Nephron (organoid): ENCODE measurements at regions not wholly inside any gene's neighbourhood (a gene's known extent, or its start where the extent isn't known, plus 50 kb on each side); places are given as distances from the start of the nearest gene placed in this dataset.

Experiments
- H3K27ac Mint-ChIP-seq, 3 experiments: 2 replicates each; pipeline ENCODE4 v1.8.0; 2020; ENCODE audit warnings: mixed read lengths in 3 of 3, mild to moderate bottlenecking in 2 of 3, moderate library complexity in 1 of 3
- H3K27me3 Mint-ChIP-seq: 2 replicates; pipeline ENCODE4 v1.8.0; 2021; ENCODE audit warnings: low read depth, mild to moderate bottlenecking, moderate library complexity, mixed read lengths
- H3K36me3 Mint-ChIP-seq: 2 replicates; pipeline ENCODE4 v1.8.0; 2020; ENCODE audit warnings: low read depth, mixed read lengths
- H3K4me1 Mint-ChIP-seq: 2 replicates; pipeline ENCODE4 v1.8.0; 2020; ENCODE audit warnings: mixed read lengths
- H3K4me3 Mint-ChIP-seq, 3 experiments: 2 replicates each; pipeline ENCODE4 v1.8.0; 2020; ENCODE audit warnings: mild to moderate bottlenecking in 3 of 3, mixed read lengths in 3 of 3, moderate library complexity in 2 of 3
- H3K9me3 Mint-ChIP-seq: 2 replicates; pipeline ENCODE4 v1.8.0; 2020; ENCODE audit warnings: mixed read lengths
- TF ChIP-seq, protein P1 (sequence below), 3 experiments: fragments of 200-600 bp; sonication (generic); IDR thresholded peaks; one replicate each; pipeline ENCODE4 v1.5.0; 2021; ENCODE audit warnings: antibody characterized with exemption in 3 of 3; ENCODE audit not compliant: unreplicated experiment in 3 of 3

DNA sequence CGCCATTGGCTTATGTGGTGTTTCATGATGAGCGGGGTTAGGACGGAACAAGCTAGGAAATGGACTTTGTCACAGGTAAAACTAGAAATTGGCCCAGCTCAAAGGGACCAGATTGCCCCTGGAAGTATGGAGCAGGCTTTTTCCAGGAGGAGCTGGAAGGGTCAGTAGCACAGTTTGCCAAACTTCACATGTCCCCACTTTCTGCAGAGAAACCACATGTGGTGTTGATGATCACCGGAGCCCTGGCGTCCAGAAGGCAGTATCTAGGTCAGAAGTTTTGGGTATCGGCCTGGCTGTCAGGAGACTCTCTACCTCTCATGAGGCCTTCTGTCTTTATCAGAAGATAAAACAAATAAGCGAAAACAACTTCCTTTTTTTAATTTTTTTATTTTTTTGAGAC is 248.5 kb downstream of the SOX9 start:
- H3K27ac Mint-ChIP-seq, result no peak overlapping the region
- no peaks in the 10 kb centered on the region for H3K36me3 Mint-ChIP-seq
- H3K4me1 Mint-ChIP-seq, result peaks cover 17% of the 10 kb centered on the region
- peaks cover 27% of the 10 kb centered on the region for H3K27me3 Mint-ChIP-seq
- H3K4me3 Mint-ChIP-seq, result no peak overlapping the region
- TF ChIP-seq, protein P1, sequence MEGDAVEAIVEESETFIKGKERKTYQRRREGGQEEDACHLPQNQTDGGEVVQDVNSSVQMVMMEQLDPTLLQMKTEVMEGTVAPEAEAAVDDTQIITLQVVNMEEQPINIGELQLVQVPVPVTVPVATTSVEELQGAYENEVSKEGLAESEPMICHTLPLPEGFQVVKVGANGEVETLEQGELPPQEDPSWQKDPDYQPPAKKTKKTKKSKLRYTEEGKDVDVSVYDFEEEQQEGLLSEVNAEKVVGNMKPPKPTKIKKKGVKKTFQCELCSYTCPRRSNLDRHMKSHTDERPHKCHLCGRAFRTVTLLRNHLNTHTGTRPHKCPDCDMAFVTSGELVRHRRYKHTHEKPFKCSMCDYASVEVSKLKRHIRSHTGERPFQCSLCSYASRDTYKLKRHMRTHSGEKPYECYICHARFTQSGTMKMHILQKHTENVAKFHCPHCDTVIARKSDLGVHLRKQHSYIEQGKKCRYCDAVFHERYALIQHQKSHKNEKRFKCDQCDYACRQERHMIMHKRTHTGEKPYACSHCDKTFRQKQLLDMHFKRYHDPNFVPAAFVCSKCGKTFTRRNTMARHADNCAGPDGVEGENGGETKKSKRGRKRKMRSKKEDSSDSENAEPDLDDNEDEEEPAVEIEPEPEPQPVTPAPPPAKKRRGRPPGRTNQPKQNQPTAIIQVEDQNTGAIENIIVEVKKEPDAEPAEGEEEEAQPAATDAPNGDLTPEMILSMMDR (IDR thresholded peaks at IDR 0.05; ENCODE audit: unreplicated experiment in 3 of 3), result no peak
- no peaks in the 10 kb centered on the region for H3K9me3 Mint-ChIP-seq

DNA sequence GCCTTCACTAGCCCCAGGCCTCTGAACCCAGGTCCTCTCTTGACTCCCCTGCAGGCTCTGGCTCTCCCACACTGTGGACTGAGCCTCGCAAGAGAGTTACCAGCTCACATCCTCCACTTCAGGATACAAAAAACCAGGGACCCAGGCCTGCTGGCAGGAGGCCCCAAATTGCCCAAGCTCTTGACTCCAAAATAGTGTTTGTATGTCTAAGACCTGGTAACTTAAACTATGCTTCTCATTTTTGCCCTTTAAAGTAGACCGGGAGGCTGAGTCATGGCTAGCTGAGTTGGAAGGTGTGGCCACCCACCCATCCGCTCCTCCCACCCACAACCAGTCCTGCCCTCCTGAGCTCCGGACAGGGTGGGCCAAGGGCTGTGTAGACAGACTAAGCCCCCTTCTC is 250.0 kb downstream of the SOX9 start:
- Mint-ChIP-seq H3K27ac (no peak overlapping the region), H3K4me3 (no peak overlapping the region), H3K4me1 (peaks cover 23% of the 10 kb centered on the region), H3K9me3 (no peaks in the 10 kb centered on the region), H3K27me3 (peaks cover 23% of the 10 kb centered on the region), H3K36me3 (no peaks in the 10 kb centered on the region)
- TF ChIP-seq, protein P1 (IDR thresholded peaks at IDR 0.05; ENCODE audit: unreplicated experiment in 3 of 3), result no peak

DNA sequence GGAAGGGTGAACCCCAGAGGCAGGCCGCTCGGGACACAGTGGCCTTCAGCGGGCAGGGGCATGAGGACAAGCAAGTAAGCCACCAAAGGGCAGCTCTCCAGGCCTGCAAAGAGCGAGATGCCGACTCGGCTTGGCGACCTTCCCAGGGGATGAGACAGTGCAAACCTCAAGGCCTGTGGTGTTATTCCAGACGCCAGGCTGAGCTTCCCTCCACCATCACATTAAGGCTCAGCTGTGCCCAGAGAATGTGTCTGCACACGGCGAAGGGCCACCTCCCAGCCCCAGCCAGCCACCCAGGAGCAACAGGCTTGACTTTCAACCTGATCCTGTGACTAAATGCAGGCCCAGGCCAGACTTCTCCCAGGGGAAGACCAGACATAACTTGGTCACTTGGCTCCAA is 251.4 kb downstream of the SOX9 start:
- peaks cover 27% of the 10 kb centered on the region for H3K27me3 Mint-ChIP-seq
- no peaks in the 10 kb centered on the region for H3K9me3 Mint-ChIP-seq
- no peak overlapping the region for H3K4me3 Mint-ChIP-seq
- H3K4me1 Mint-ChIP-seq, result peaks cover 29% of the 10 kb centered on the region
- TF ChIP-seq, protein P1 (IDR thresholded peaks at IDR 0.05; ENCODE audit: unreplicated experiment in 3 of 3), result no peak
- peak overlapping the region; percentile 78 to 88 (median 86) for H3K27ac Mint-ChIP-seq
- no peaks in the 10 kb centered on the region for H3K36me3 Mint-ChIP-seq

DNA sequence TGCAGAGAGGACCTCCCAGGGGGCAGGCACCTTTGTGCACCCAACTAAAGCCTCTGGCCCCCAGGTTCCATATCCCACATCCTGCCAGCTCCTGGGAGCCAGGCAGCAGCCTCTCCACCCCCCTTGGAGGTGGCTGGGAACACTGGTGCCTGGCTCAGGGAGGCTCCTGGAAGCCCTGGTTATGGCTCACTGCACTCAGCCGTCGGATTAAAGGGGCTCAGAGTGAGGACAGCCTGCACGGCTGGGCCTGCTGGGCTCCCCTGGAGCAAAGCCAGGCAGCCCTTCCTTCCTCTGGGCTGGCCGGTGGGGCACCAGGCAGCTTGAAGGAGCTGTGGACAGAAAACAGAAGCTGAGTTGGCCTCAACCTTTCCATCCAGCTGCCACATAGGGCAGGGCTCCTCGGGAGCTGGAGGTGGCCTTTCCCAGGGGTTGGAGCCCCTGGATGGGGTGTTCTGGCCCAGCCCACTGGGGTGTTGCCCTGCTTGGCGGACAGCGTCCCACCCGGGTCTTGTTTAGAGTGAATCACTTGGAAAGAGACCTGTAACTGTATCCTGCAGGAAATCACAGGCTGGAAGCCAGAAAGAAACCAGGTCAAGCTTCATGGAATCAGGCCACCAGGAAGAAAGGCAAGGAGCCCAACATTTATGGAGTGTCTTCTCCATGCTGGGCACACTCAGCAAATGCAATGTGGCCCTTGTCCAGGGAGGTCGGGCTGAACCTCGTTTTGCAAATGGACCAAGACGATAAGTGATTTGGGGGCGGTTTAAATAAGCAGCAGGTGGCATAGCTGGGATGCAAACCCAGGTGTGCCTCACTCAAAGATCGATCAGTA is 253.3 kb downstream of the SOX9 start:
- H3K9me3 Mint-ChIP-seq, result no peaks in the 10 kb centered on the region
- H3K4me3 Mint-ChIP-seq, result no peak overlapping the region
- H3K27me3 Mint-ChIP-seq, result peaks cover 31% of the 10 kb centered on the region
- TF ChIP-seq, protein P1 (IDR thresholded peaks at IDR 0.05; ENCODE audit: unreplicated experiment in 3 of 3), result no peak
- peaks cover 37% of the 10 kb centered on the region for H3K4me1 Mint-ChIP-seq
- peak overlapping the region; percentile 76 to 78 (median 77) for H3K27ac Mint-ChIP-seq
- no peaks in the 10 kb centered on the region for H3K36me3 Mint-ChIP-seq

DNA sequence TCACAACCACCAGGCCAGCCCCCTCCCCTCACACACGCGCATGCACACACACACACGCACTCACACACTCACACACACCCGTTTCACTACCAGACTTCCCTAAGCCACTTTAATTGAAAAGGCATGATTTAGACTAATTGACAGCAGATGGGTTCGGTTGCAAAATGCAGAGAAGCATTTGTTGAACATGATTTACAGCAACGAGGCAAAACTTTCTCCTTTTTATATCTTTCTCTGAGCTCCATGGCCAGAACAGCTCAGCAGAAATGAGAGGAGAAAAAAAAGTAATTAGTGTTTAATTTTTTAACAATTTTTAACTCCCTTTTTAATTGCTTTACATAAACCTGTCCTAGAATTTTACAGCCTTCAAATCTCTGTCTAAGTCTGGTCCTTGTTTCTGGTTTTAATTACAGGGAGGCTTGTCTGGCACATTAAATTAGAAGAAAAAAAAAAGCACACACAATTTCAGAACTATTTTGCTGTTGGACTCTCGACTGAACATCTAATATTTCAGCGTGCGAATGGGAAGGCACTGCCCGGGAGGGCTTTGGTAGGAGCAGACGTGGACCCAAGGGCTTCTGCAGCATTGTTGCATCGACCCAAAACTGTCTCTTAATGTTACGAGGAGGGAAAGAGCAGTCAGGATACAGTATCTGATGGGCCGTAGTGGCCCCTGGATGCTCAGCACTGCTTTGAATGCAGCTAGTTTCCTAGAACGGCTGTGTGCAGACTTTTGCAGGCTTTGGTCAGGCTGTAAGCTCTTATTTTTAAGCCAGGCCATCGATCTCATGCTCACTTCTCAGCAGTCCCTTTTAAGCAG is 255.9 kb downstream of the SOX9 start:
- Mint-ChIP-seq H3K27me3 (peaks cover 33% of the 10 kb centered on the region), H3K4me3 (peak overlapping the region in 2 of 3 experiments; percentile 1), H3K4me1 (peaks cover 48% of the 10 kb centered on the region), H3K27ac (peak overlapping the region; percentile 28 to 53 (median 48)), H3K9me3 (no peaks in the 10 kb centered on the region), H3K36me3 (no peaks in the 10 kb centered on the region)
- TF ChIP-seq, protein P1 (IDR thresholded peaks at IDR 0.05; ENCODE audit: unreplicated experiment in 3 of 3), result no peak
